GM18858 (cell line): ENCODE measurements at regions not wholly inside any gene's neighbourhood (a gene's known extent, or its start where the extent isn't known, plus 50 kb on each side); places are given as distances from the start of the nearest gene placed in this dataset.
"Not testable (repeated sequence)": the region's sequence is repeated elsewhere in the genome, so short reads cannot be mapped to it uniquely, and the experiment has no call there.

Experiments
- ATAC-seq: cut with Tn5 transposase; IDR thresholded peaks from one replicate; pipeline ENCODE4 v1.9.1; 2021; ENCODE audit not compliant: unreplicated experiment

GRCh38 chr1:170370087-170370486 is 161.9 kb upstream of the GORAB start:
- ATAC-seq = no peak

- no peak for ATAC-seq
Measured at GRCh38 chr1:170375082-170375723, 156.8 kb upstream of the GORAB start.

- ATAC-seq = no peak
Measured at GRCh38 chr1:170376801-170377385, 155.1 kb upstream of the GORAB start.

GRCh38 chr1:170377440-170377839 is 154.5 kb upstream of the GORAB start:
- no peak for ATAC-seq

- no peak for ATAC-seq
Measured at GRCh38 chr1:170377896-170378634, 153.9 kb upstream of the GORAB start.

- ATAC-seq = no peak
Measured at GRCh38 chr1:170385750-170386149, 146.2 kb upstream of the GORAB start.

- no peak for ATAC-seq
Measured at GRCh38 chr1:170388489-170388888, 143.5 kb upstream of the GORAB start.

GRCh38 chr1:170395149-170395548 is 136.8 kb upstream of the GORAB start:
- no peak for ATAC-seq

GRCh38 chr1:170397061-170397460 is 134.9 kb upstream of the GORAB start:
- no peak for ATAC-seq

GRCh38 chr1:170402476-170403311 is 129.3 kb upstream of the GORAB start:
- ATAC-seq = no peak

- ATAC-seq = no peak
Measured at GRCh38 chr1:170407138-170407537, 124.8 kb upstream of the GORAB start.

- no peak for ATAC-seq
Measured at GRCh38 chr1:170407581-170407980, 124.4 kb upstream of the GORAB start.

GRCh38 chr1:170410401-170411166 is 121.4 kb upstream of the GORAB start:
- ATAC-seq = no peak

GRCh38 chr1:170414989-170415709 is 116.8 kb upstream of the GORAB start:
- ATAC-seq = no peak

- ATAC-seq = no peak
Measured at GRCh38 chr1:170415710-170416372, 116.1 kb upstream of the GORAB start.

- ATAC-seq = no peak
Measured at GRCh38 chr1:170424346-170424745, 107.6 kb upstream of the GORAB start.

- ATAC-seq = no peak
Measured at GRCh38 chr1:170426596-170426995, 105.4 kb upstream of the GORAB start.

- not testable (repeated sequence) for ATAC-seq
Measured at GRCh38 chr1:170427002-170427401, 105.0 kb upstream of the GORAB start.

- ATAC-seq = no peak
Measured at GRCh38 chr1:170436928-170437327, 95.0 kb upstream of the GORAB start.
